Peyer's patch (tissue), 4 donors: ENCODE measurements at regions not wholly inside any gene's neighbourhood (a gene's known extent, or its start where the extent isn't known, plus 50 kb on each side); places are given as distances from the start of the nearest gene placed in this dataset.
A peak's percentile ranks its signal among the peaks of the same experiment; 100 is the strongest.

Experiments
- DNase-seq, 3 donors: peaks; one replicate each; pipeline ENCODE4 v3.0.0-alpha.2; 2017 to 2019
- H3K27ac ChIP-seq, 4 donors: fragments of 200-600 bp; sonication (generic); one replicate each; pipeline ENCODE4 v1.5.1; 2016 to 2019
- H3K27me3 ChIP-seq, 2 donors: fragments of 200-600 bp; sonication (generic); one replicate each; pipeline ENCODE4 v1.5.1; 2019
- H3K36me3 ChIP-seq, 3 donors: fragments of 200-600 bp; sonication (generic); one replicate each; pipeline ENCODE4 v1.5.1; 2016 to 2019
- H3K4me1 ChIP-seq, 4 donors: fragments of 200-600 bp; sonication (generic); one replicate each; pipeline ENCODE4 v1.5.1; 2016 to 2019
- H3K4me3 ChIP-seq, 4 donors: fragments of 200-600 bp; sonication (generic); 1 replicate in 3 of 4; 2 replicates in 1 of 4; pipeline ENCODE4 v1.5.1; 2016 to 2019; ENCODE audit warnings: mild to moderate bottlenecking in 1 of 4
- H3K9me3 ChIP-seq, 4 donors: fragments of 200-600 bp; sonication (generic); one replicate each; pipeline ENCODE4 v1.5.1; 2016 to 2019; ENCODE audit warnings: mild to moderate bottlenecking in 1 of 4
- CTCF ChIP-seq, 6 experiments: fragments of 450-650 bp in 4 of 6; fragments of 200-600 bp in 2 of 6; sonication (generic) in 1 of 6; IDR thresholded peaks; one replicate each; pipeline ENCODE4 v1.5.1; 2017 to 2019; ENCODE audit warnings: antibody characterized with exemption in 6 of 6, mild to moderate bottlenecking in 3 of 6, moderate library complexity in 1 of 6
- POLR2A ChIP-seq, 2 donors: fragments of 450-650 bp; IDR thresholded peaks; one replicate each; pipeline ENCODE4 v1.5.1; 2017; ENCODE audit warnings: antibody characterized with exemption in 2 of 2, mild to moderate bottlenecking in 2 of 2, moderate library complexity in 2 of 2

GRCh38 chr2:42921721-42922120 lies 129.3 kb upstream of the HAAO start:
- DNase-seq, result no peak
- Histone ChIP-seq H3K27me3 (no peaks in the 10 kb centered on the region), H3K9me3 (no peaks in the 10 kb centered on the region), H3K4me3 (no peak overlapping the region), H3K27ac (peak overlapping the region in 1 of 4 donors; percentile 88), H3K4me1 (peaks cover 0 to 53% (median 20%) of the 10 kb centered on the region in 4 donors), H3K36me3 (no peaks in the 10 kb centered on the region)
- no peak for TF ChIP-seq CTCF (IDR thresholded peaks at IDR 0.05)
- TF ChIP-seq POLR2A (IDR thresholded peaks at IDR 0.05), result no peak

- H3K9me3 ChIP-seq, result no peaks in the 10 kb centered on the region
- no peak for DNase-seq
- no peaks in the 10 kb centered on the region for H3K36me3 ChIP-seq
- no peak overlapping the region for H3K27ac ChIP-seq
- H3K4me3 ChIP-seq, result no peak overlapping the region
- TF ChIP-seq CTCF (IDR thresholded peaks at IDR 0.05) (no peak), POLR2A (IDR thresholded peaks at IDR 0.05) (no peak)
- H3K27me3 ChIP-seq, result no peaks in the 10 kb centered on the region
- H3K4me1 ChIP-seq, result peaks cover 0 to 47% (median 16%) of the 10 kb centered on the region in 4 donors
Measured at GRCh38 chr2:42921147-42921520, 128.8 kb upstream of the HAAO start.

- H3K4me1 ChIP-seq, result peaks cover 0 to 42% (median 11%) of the 10 kb centered on the region in 4 donors
- TF ChIP-seq CTCF (IDR thresholded peaks at IDR 0.05), result no peak
- TF ChIP-seq POLR2A (IDR thresholded peaks at IDR 0.05), result no peak
- H3K36me3 ChIP-seq, result no peaks in the 10 kb centered on the region
- H3K9me3 ChIP-seq, result no peaks in the 10 kb centered on the region
- no peak for DNase-seq
- H3K4me3 ChIP-seq, result no peak overlapping the region
- H3K27ac ChIP-seq, result no peak overlapping the region
- no peaks in the 10 kb centered on the region for H3K27me3 ChIP-seq
Measured at GRCh38 chr2:42920446-42921146, 128.2 kb upstream of the HAAO start.

- no peak for DNase-seq
- Histone ChIP-seq H3K9me3 (no peaks in the 10 kb centered on the region), H3K27ac (no peak overlapping the region), H3K27me3 (no peaks in the 10 kb centered on the region), H3K36me3 (no peaks in the 10 kb centered on the region), H3K4me1 (peaks cover 0 to 29% (median 3%) of the 10 kb centered on the region in 4 donors), H3K4me3 (no peak overlapping the region)
- TF ChIP-seq POLR2A (IDR thresholded peaks at IDR 0.05) (no peak), CTCF (IDR thresholded peaks at IDR 0.05) (no peak)
Measured at GRCh38 chr2:42918671-42919318, 126.4 kb upstream of the HAAO start.

GRCh38 chr2:42918041-42918440 lies 125.7 kb upstream of the HAAO start:
- no peak for DNase-seq
- H3K27ac ChIP-seq, result peak overlapping the region in 3 of 4 donors; percentile 1 to 79 (median 19)

More at GRCh38 chr2:42918041-42918440, 125.7 kb upstream of the HAAO start:
- Histone ChIP-seq H3K4me1 (peaks cover 0 to 26% (median 3%) of the 10 kb centered on the region in 4 donors), H3K27me3 (no peaks in the 10 kb centered on the region), H3K9me3 (no peaks in the 10 kb centered on the region), H3K36me3 (no peaks in the 10 kb centered on the region), H3K4me3 (no peak overlapping the region)
- TF ChIP-seq CTCF (IDR thresholded peaks at IDR 0.05) (no peak), POLR2A (IDR thresholded peaks at IDR 0.05) (no peak)
